ENCODE measurements at regions not wholly inside any gene's neighbourhood (a gene's known extent, or its start where the extent isn't known, plus 50 kb on each side); places are given as distances from the start of the nearest gene placed in this dataset.

GRCh38 chr14:51451561-51451960 lies 200.1 kb upstream of the FRMD6 start:
- TF ChIP-seq YY1 (IDR thresholded peaks at IDR 0.05; ENCODE audit: insufficient read depth, insufficient read length), result no peak
- no peak for TF ChIP-seq SUZ12 (IDR thresholded peaks at IDR 0.05; ENCODE audit: extremely low read depth, insufficient read depth, insufficient read length)
